ENCODE measurements at regions not wholly inside any gene's neighbourhood (a gene's known extent, or its start where the extent isn't known, plus 50 kb on each side); places are given as distances from the start of the nearest gene placed in this dataset.
A peak's percentile ranks its signal among the peaks of the same experiment; 100 is the strongest.

GRCh38 chr10:4450981-4451908, 374.8 kb upstream of the AKR1E2 start:
- 0 out of 2 replicates have a peak, but pooled peaks have one; percentile 25 for TF ChIP-seq GATA3 (IDR thresholded peaks at IDR 0.05; ENCODE audit: low read depth, low read length)
- peak; percentile 71; the same call in 1 of the 2 replicates for TF ChIP-seq GATA2 (IDR thresholded peaks at IDR 0.05; ENCODE audit: low read depth, low read length)

Data from SH-SY5Y (cell line).